ENCODE measurements at regions not wholly inside any gene's neighbourhood (a gene's known extent, or its start where the extent isn't known, plus 50 kb on each side); places are given as distances from the start of the nearest gene placed in this dataset.
A peak's percentile ranks its signal among the peaks of the same experiment; 100 is the strongest.

DNA sequence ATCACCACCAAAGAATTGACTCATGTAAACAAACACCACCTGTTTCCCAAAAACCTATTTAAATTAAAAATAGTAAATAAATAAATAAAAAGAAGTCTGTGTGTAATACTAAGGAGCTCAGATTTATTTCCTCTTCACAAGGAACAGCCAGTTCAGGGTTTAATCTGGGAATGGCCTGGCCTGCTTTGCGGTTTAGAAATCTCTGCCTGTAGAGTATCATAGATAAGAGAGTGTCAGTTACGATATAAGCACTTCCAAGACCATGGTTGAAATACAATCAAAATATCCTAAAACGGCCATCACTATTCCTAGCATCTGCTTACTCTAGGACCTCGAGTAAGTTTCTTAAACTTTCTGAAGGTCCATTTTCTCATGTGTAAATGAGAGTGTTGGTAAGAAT lies 274.4 kb downstream of the PLPP3 start:
- Histone ChIP-seq H3K27ac (no peak overlapping the region), H3K9me3 (no peaks in the 10 kb centered on the region), H3K4me1 (no peaks in the 10 kb centered on the region), H3K27me3 (no peaks in the 10 kb centered on the region), H3K4me3 (no peak overlapping the region), H3K36me3 (no peaks in the 10 kb centered on the region)
- TF ChIP-seq POLR2A (IDR thresholded peaks at IDR 0.05), result no peak
- TF ChIP-seq, protein P1, sequence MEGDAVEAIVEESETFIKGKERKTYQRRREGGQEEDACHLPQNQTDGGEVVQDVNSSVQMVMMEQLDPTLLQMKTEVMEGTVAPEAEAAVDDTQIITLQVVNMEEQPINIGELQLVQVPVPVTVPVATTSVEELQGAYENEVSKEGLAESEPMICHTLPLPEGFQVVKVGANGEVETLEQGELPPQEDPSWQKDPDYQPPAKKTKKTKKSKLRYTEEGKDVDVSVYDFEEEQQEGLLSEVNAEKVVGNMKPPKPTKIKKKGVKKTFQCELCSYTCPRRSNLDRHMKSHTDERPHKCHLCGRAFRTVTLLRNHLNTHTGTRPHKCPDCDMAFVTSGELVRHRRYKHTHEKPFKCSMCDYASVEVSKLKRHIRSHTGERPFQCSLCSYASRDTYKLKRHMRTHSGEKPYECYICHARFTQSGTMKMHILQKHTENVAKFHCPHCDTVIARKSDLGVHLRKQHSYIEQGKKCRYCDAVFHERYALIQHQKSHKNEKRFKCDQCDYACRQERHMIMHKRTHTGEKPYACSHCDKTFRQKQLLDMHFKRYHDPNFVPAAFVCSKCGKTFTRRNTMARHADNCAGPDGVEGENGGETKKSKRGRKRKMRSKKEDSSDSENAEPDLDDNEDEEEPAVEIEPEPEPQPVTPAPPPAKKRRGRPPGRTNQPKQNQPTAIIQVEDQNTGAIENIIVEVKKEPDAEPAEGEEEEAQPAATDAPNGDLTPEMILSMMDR (IDR thresholded peaks at IDR 0.05), result no peak
- intact Hi-C loops (cut with DNase I), result no loop called here
- ATAC-seq, result peak in 1 of 4 donors; percentile 20
- WGBS (ENCODE audit: insufficient coverage, low coverage, low lambda C conversion rate, missing lambda C conversion rate), result 71% methylated on average over 4 of the region's 4 CpGs
- DNase-seq, result no peak

DNA sequence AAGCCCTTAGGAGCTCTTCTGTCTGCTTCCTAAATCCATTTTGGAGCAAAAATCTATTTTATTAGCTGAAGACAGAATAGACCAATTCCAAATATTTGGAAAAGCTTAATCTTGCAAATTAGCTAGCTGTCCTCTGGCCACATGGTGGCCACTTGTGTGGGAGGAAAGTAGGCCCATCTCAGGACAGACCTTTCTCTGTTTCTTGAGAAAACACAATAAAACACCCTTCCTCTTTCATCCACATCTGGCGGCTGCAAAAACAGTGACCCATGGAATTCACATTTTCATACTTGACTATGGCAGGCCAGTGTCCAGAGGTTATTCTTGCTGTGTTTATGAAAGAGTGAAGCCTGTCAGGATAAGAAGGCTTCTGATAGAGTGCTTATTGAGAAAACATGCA lies 275.6 kb downstream of the PLPP3 start:
- H3K27ac ChIP-seq, result no peak overlapping the region
- H3K4me3 ChIP-seq, result no peak overlapping the region
- H3K4me1 ChIP-seq, result no peaks in the 10 kb centered on the region
- WGBS (ENCODE audit: insufficient coverage, low coverage, low lambda C conversion rate, missing lambda C conversion rate), result 77% methylated on average over 1 of the region's 1 CpG
- H3K36me3 ChIP-seq, result no peaks in the 10 kb centered on the region
- H3K27me3 ChIP-seq, result no peaks in the 10 kb centered on the region
- intact Hi-C loops (cut with DNase I), result no loop called here
- no peak for TF ChIP-seq POLR2A (IDR thresholded peaks at IDR 0.05)
- TF ChIP-seq, protein P1 (IDR thresholded peaks at IDR 0.05), result no peak
- no peak for DNase-seq
- ATAC-seq, result no peak
- H3K9me3 ChIP-seq, result no peaks in the 10 kb centered on the region

DNA sequence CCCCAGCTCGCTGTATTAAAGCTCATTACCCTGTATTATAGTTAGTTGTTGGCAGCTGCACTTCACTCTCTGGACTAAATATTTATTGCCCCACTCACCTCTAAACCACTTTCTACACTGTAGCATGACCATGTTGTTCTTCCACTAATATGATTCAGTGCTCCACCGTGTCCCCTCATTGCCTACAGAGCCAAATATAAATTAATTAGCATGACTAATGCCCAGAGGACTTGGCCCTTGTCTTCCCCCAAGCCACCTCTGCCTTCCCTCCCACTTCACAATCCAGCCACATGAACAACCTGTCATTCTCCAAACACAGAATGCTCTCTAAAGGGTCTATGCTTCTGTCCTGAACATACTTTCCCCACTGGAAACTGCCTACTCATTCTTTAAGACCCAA lies 276.5 kb downstream of the PLPP3 start:
- Histone ChIP-seq H3K36me3 (no peaks in the 10 kb centered on the region), H3K4me1 (peaks cover 0 to 1% (median 0%) of the 10 kb centered on the region in 4 donors), H3K27me3 (no peaks in the 10 kb centered on the region), H3K4me3 (no peak overlapping the region), H3K27ac (no peak overlapping the region), H3K9me3 (no peaks in the 10 kb centered on the region)
- ATAC-seq (no peak), DNase-seq (no peak)
- intact Hi-C loops (cut with DNase I), result no loop called here
- WGBS (ENCODE audit: insufficient coverage, low coverage, low lambda C conversion rate, missing lambda C conversion rate), result 93% methylated on average over 2 of the region's 2 CpGs
- TF ChIP-seq, protein P1 (IDR thresholded peaks at IDR 0.05), result no peak
- TF ChIP-seq POLR2A (IDR thresholded peaks at IDR 0.05), result no peak

DNA sequence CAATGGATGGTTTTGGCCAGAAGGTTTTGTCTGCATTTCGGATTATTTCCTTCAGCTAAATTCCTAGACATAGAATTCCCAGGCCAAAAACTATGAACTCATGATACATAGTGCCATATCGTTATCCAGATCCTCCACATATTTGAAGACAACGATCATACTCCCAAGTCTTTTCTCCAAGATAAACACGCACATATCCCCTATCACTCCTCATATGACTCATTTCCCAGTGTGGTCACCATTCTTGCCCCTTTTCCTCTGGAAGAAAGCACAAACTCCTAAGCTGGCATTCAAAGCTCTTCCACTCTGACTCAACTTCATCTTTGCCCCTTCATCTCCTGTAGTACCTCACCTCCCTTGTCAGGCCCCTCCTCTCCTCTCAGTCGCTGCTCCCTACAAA lies 277.6 kb downstream of the PLPP3 start:
- Histone ChIP-seq H3K4me1 (peaks cover 0 to 4% (median 0%) of the 10 kb centered on the region in 4 donors), H3K36me3 (no peaks in the 10 kb centered on the region), H3K27ac (no peak overlapping the region), H3K27me3 (no peaks in the 10 kb centered on the region), H3K4me3 (no peak overlapping the region), H3K9me3 (no peaks in the 10 kb centered on the region)
- no peak for DNase-seq
- ATAC-seq, result no peak
- intact Hi-C loops (cut with DNase I), result no loop called here
- no peak for TF ChIP-seq POLR2A (IDR thresholded peaks at IDR 0.05)
- TF ChIP-seq, protein P1 (IDR thresholded peaks at IDR 0.05), result no peak
- WGBS (ENCODE audit: insufficient coverage, low coverage, low lambda C conversion rate, missing lambda C conversion rate), result 77% methylated on average over 5 of the region's 5 CpGs

DNA sequence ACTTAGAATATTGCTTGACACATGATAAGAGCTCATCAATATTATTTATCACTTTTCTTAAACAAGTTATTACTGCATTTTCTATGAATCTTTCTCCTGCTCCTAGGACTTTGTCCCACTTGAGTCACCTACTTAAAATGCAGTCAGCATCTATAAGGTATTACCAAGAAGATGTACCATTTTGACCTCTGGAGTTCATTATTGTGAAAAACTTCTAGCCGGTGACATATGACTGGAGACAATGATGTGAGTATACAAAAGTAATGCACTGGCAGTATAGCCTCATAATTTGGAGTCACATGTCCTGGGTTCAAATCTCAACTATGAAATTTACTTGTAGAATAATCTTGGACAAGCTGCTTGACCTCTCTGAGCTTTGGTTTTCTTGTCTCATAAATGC lies 278.5 kb downstream of the PLPP3 start:
- Histone ChIP-seq H3K36me3 (no peaks in the 10 kb centered on the region), H3K27me3 (no peaks in the 10 kb centered on the region), H3K4me3 (no peak overlapping the region), H3K4me1 (peaks cover 0 to 4% (median 0%) of the 10 kb centered on the region in 4 donors), H3K27ac (no peak overlapping the region), H3K9me3 (no peaks in the 10 kb centered on the region)
- 90% methylated on average over 1 of the region's 1 CpG for WGBS (ENCODE audit: insufficient coverage, low coverage, low lambda C conversion rate, missing lambda C conversion rate)
- intact Hi-C loops (cut with DNase I), result no loop called here
- no peak for ATAC-seq
- no peak for TF ChIP-seq POLR2A (IDR thresholded peaks at IDR 0.05)
- TF ChIP-seq, protein P1 (IDR thresholded peaks at IDR 0.05), result no peak
- DNase-seq, result no peak
